Common myeloid progenitor, CD34-positive (primary cell): ENCODE measurements at regions not wholly inside any gene's neighbourhood (a gene's known extent, or its start where the extent isn't known, plus 50 kb on each side); places are given as distances from the start of the nearest gene placed in this dataset.

ENCODE experiments used
- CTCF ChIA-PET: fragments of 350-600 bp; sonication (Branson Sonifier 250); formaldehyde crosslinking; loops from one replicate; lab custom pipeline; 2021; ENCODE audit warnings: antibody characterized with exemption; lab: Charles Lee
- POLR2A ChIA-PET: fragments of 350-600 bp; sonication (Branson Sonifier 250); formaldehyde crosslinking; loops from one replicate; lab custom pipeline; 2021; ENCODE audit warnings: antibody characterized with exemption; lab: Charles Lee
- DNase-seq, 3 donors: peaks; one replicate each; pipeline versions ENCODE4 v3.0.0 to v3.0.0-alpha.2; 2013
- H3K27ac ChIP-seq, 2 experiments: 1 replicate in 1 of 2; 2 replicates in 1 of 2; pipeline ENCODE4 v1.7.0; 2013; ENCODE audit warnings: inconsistent platforms in 2 of 2, low read length in 2 of 2, mild to moderate bottlenecking in 2 of 2, low read depth in 1 of 2, moderate library complexity in 1 of 2; ENCODE audit not compliant: severe bottlenecking in 2 of 2, insufficient read depth in 1 of 2, poor library complexity in 1 of 2
- H3K27me3 ChIP-seq, 5 experiments: replicated peaks in 2 of 5; 1 replicate in 3 of 5; 2 replicates in 2 of 5; pipeline versions ENCODE4 v1.6.1 to v1.7.0; 2013; ENCODE audit warnings: low read length in 4 of 5, mild to moderate bottlenecking in 2 of 5, moderate library complexity in 2 of 5, inconsistent platforms in 1 of 5; ENCODE audit not compliant: insufficient read depth in 5 of 5, control insufficient read depth in 4 of 5
- H3K36me3 ChIP-seq, 4 experiments: 1 replicate in 2 of 4; 2 replicates in 2 of 4; pipeline versions ENCODE4 v1.6.1 to v1.7.0; 2013; ENCODE audit warnings: low read length in 3 of 4, control low read depth in 1 of 4, mild to moderate bottlenecking in 1 of 4; ENCODE audit not compliant: control insufficient read depth in 4 of 4, insufficient read depth in 4 of 4
- H3K4me1 ChIP-seq, 4 experiments: 1 replicate in 3 of 4; 2 replicates in 1 of 4; pipeline versions ENCODE4 v1.6.1 to v1.7.1; 2013; ENCODE audit warnings: low read length in 3 of 4, mild to moderate bottlenecking in 3 of 4, control low read depth in 1 of 4, inconsistent platforms in 1 of 4, moderate library complexity in 1 of 4; ENCODE audit not compliant: control insufficient read depth in 4 of 4, insufficient read depth in 4 of 4; ENCODE audit errors: control extremely low read depth in 1 of 4
- H3K4me3 ChIP-seq, 7 experiments: 1 replicate in 4 of 7; 2 replicates in 3 of 7; pipeline versions ENCODE4 v1.5.1 to v1.7.0; 2013; ENCODE audit warnings: mild to moderate bottlenecking in 7 of 7, low read length in 6 of 7, moderate library complexity in 6 of 7, inconsistent platforms in 2 of 7, low read depth in 2 of 7, control low read depth in 1 of 7; ENCODE audit not compliant: insufficient read depth in 4 of 7, control insufficient read depth in 1 of 7; ENCODE audit errors: extremely low read depth in 1 of 7
- H3K9me3 ChIP-seq, 5 experiments: 1 replicate in 4 of 5; 2 replicates in 1 of 5; pipeline versions ENCODE4 v1.6.1 to v1.7.1; 2013; ENCODE audit warnings: low read length in 4 of 5, mild to moderate bottlenecking in 2 of 5, inconsistent platforms in 1 of 5, low read depth in 1 of 5, moderate library complexity in 1 of 5; ENCODE audit not compliant: control insufficient read depth in 4 of 5, insufficient read depth in 2 of 5; ENCODE audit errors: control extremely low read depth in 1 of 5
- WGBS: methylation state at CpG from one replicate; pipeline ENCODE4 v1.1.5; 2013; ENCODE audit not compliant: insufficient coverage; 5-methylcytosine and 5-hydroxymethylcytosine counted together

- DNase-seq: no peak
- no peaks in the 10 kb centered on the region for H3K4me1 ChIP-seq
- H3K27me3 ChIP-seq: no peaks in the 10 kb centered on the region
- no peak overlapping the region for H3K27ac ChIP-seq
- WGBS: 100% methylated on average over 1 of the region's 3 CpGs
- CTCF ChIA-PET: interaction anchor here (0.8 kb wide), 1 partner anchor 16 kb away, joined by 3 read pairs; no protein-coding TSS in a partner anchor
- no peak overlapping the region for H3K4me3 ChIP-seq
- POLR2A ChIA-PET: no interaction called here
- H3K9me3 ChIP-seq: no peaks in the 10 kb centered on the region
- H3K36me3 ChIP-seq: no peaks in the 10 kb centered on the region
Measured at GRCh38 chr4:176566769-176567168, 226.0 kb downstream of the VEGFC start.

GRCh38 chr4:176568238-176568637 lies 224.5 kb downstream of the VEGFC start:
- ChIA-PET CTCF (no interaction called here), POLR2A (no interaction called here)
- 95% methylated on average over 3 of the region's 4 CpGs for WGBS
- Histone ChIP-seq H3K36me3 (no peaks in the 10 kb centered on the region), H3K27ac (no peak overlapping the region), H3K9me3 (no peaks in the 10 kb centered on the region), H3K4me3 (no peak overlapping the region), H3K27me3 (no peaks in the 10 kb centered on the region), H3K4me1 (no peaks in the 10 kb centered on the region)
- no peak for DNase-seq

- Histone ChIP-seq H3K4me3 (no peak overlapping the region), H3K36me3 (no peaks in the 10 kb centered on the region), H3K9me3 (no peaks in the 10 kb centered on the region), H3K27ac (no peak overlapping the region), H3K27me3 (no peaks in the 10 kb centered on the region), H3K4me1 (no peaks in the 10 kb centered on the region)
- POLR2A ChIA-PET: no interaction called here
- 0% methylated on average over 1 of the region's 2 CpGs for WGBS
- CTCF ChIA-PET: no interaction called here
- DNase-seq: no peak
Measured at GRCh38 chr4:176569301-176569700, 223.4 kb downstream of the VEGFC start.

- 86% methylated on average over 6 of the region's 6 CpGs for WGBS
- ChIA-PET CTCF (no interaction called here), POLR2A (no interaction called here)
- Histone ChIP-seq H3K9me3 (no peaks in the 10 kb centered on the region), H3K27me3 (no peaks in the 10 kb centered on the region), H3K4me1 (no peaks in the 10 kb centered on the region), H3K4me3 (no peak overlapping the region), H3K36me3 (no peaks in the 10 kb centered on the region), H3K27ac (no peak overlapping the region)
- DNase-seq: no peak
Measured at GRCh38 chr4:176571206-176571605, 221.5 kb downstream of the VEGFC start.

GRCh38 chr4:176575141-176575730 lies 217.5 kb downstream of the VEGFC start:
- H3K36me3 ChIP-seq: no peaks in the 10 kb centered on the region
- 92% methylated on average over 1 of the region's 2 CpGs for WGBS
- no peak overlapping the region for H3K27ac ChIP-seq
- no peaks in the 10 kb centered on the region for H3K9me3 ChIP-seq
- CTCF ChIA-PET: interaction anchor here (1.6 kb wide), 1 partner anchor 16 kb away, joined by 3 read pairs; no protein-coding TSS in a partner anchor
- no peak for DNase-seq
- POLR2A ChIA-PET: no interaction called here
- H3K27me3 ChIP-seq: no peaks in the 10 kb centered on the region
- H3K4me3 ChIP-seq: no peak overlapping the region
- H3K4me1 ChIP-seq: no peaks in the 10 kb centered on the region

GRCh38 chr4:176579226-176579625 lies 213.5 kb downstream of the VEGFC start:
- Histone ChIP-seq H3K9me3 (no peaks in the 10 kb centered on the region), H3K27me3 (no peaks in the 10 kb centered on the region), H3K4me3 (no peak overlapping the region), H3K36me3 (no peaks in the 10 kb centered on the region), H3K27ac (no peak overlapping the region), H3K4me1 (no peaks in the 10 kb centered on the region)
- DNase-seq: no peak
- POLR2A ChIA-PET: no interaction called here
- WGBS: 76% methylated on average over 2 of the region's 6 CpGs
- CTCF ChIA-PET: no interaction called here

DNA sequence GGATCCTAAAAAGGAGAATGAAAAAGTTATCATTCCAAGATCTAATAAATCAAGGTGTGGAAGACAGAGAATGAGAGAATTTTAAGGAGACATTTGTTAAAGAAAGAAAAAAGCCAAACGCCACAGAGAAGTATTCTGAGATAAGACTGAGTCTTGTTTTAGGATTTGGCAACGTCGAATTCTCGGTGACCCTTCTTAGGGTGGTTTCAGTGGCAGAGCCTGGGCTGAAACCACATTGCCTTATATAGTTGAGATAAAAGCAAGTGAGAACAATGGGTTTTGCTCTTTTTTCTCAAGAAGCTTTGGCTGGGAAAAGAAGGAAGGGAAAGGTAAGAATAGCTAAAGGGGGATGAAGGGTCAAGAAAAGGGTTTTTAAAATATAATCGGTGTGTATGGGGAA lies 209.4 kb downstream of the VEGFC start:
- ChIA-PET POLR2A (no interaction called here), CTCF (interaction anchor here (0.6 kb wide), 1 partner anchor 16 kb away, joined by 3 read pairs; no protein-coding TSS in a partner anchor)
- H3K4me1 ChIP-seq: no peaks in the 10 kb centered on the region
- H3K36me3 ChIP-seq: no peaks in the 10 kb centered on the region
- 98% methylated on average over 5 of the region's 5 CpGs for WGBS
- H3K4me3 ChIP-seq: no peak overlapping the region
- H3K9me3 ChIP-seq: no peaks in the 10 kb centered on the region
- H3K27ac ChIP-seq: no peak overlapping the region
- DNase-seq: no peak
- H3K27me3 ChIP-seq: no peaks in the 10 kb centered on the region
